ENCODE measurements at regions not wholly inside any gene's neighbourhood (a gene's known extent, or its start where the extent isn't known, plus 50 kb on each side); places are given as distances from the start of the nearest gene placed in this dataset.
"Not testable (repeated sequence)": the region's sequence is repeated elsewhere in the genome, so short reads cannot be mapped to it uniquely, and the experiment has no call there.

DNA sequence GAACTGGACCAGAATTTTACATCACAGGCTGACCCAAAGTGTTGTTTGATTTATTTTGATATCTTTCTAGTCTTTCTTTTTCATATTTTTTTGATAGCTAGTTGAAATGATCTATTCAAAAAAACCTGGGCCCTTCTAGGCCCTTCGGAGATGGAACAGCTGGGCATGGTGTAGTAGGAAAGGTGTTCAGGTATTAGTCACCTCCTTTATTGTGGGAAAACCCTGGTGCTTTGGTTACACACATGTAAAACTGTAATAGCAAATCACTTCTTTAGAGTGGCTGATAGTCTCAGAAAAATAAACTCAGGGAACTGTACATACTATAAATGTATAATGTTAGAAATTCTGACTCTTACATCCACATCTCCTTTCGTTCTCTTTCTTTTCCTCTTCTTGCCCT is 234.5 kb downstream of the PLA2G4A start:
- Histone ChIP-seq H3K4me3 (no peak overlapping the region), H3K4me1 (no peaks in the 10 kb centered on the region), H3K27ac (no peak overlapping the region), H3K27me3 (no peaks in the 10 kb centered on the region), H3K9me3 (no peaks in the 10 kb centered on the region), H3K36me3 (no peaks in the 10 kb centered on the region)
- DNase-seq: no peak
- no peak for TF ChIP-seq POLR2A (IDR thresholded peaks at IDR 0.05)
- TF ChIP-seq, protein P1, sequence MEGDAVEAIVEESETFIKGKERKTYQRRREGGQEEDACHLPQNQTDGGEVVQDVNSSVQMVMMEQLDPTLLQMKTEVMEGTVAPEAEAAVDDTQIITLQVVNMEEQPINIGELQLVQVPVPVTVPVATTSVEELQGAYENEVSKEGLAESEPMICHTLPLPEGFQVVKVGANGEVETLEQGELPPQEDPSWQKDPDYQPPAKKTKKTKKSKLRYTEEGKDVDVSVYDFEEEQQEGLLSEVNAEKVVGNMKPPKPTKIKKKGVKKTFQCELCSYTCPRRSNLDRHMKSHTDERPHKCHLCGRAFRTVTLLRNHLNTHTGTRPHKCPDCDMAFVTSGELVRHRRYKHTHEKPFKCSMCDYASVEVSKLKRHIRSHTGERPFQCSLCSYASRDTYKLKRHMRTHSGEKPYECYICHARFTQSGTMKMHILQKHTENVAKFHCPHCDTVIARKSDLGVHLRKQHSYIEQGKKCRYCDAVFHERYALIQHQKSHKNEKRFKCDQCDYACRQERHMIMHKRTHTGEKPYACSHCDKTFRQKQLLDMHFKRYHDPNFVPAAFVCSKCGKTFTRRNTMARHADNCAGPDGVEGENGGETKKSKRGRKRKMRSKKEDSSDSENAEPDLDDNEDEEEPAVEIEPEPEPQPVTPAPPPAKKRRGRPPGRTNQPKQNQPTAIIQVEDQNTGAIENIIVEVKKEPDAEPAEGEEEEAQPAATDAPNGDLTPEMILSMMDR (IDR thresholded peaks at IDR 0.05): no peak
- 53 to 73% methylated on average over 2 of the region's 2 CpGs for WGBS, 2 donors
- intact Hi-C loops (cut with DNase I): no loop called here

DNA sequence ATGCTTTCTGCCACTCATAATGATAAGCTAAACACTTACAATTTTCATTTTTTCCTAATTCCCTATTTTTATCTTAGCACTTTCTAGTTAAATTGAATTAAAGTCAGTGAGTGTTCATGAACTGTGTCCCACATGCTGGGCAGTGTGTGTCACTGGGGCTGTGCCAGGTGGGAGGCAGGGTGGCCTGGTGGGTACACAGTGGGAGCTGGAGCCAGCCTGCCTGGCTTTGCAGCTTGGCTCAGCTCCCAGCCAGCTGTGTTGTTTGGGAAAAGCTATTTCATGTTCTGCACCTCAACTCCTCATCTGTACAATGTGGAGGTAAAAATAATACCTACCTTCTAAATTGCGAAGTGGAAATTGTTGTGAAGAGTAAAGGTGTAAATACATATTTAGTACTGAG is 238.4 kb downstream of the PLA2G4A start:
- no peak for TF ChIP-seq POLR2A (IDR thresholded peaks at IDR 0.05)
- TF ChIP-seq, protein P1 (IDR thresholded peaks at IDR 0.05): no peak
- WGBS, 2 donors: 63 to 82% methylated on average over 1 of the region's 1 CpG
- Histone ChIP-seq H3K27ac (no peak overlapping the region), H3K4me1 (no peaks in the 10 kb centered on the region), H3K9me3 (no peaks in the 10 kb centered on the region), H3K4me3 (no peak overlapping the region), H3K27me3 (no peaks in the 10 kb centered on the region), H3K36me3 (no peaks in the 10 kb centered on the region)
- DNase-seq: no peak
- intact Hi-C loops (cut with DNase I): no loop called here

- Histone ChIP-seq H3K9me3 (no peaks in the 10 kb centered on the region), H3K4me1 (no peaks in the 10 kb centered on the region), H3K4me3 (no peak overlapping the region), H3K36me3 (no peaks in the 10 kb centered on the region), H3K27me3 (no peaks in the 10 kb centered on the region), H3K27ac (no peak overlapping the region)
- DNase-seq: no peak
- 41 to 61% methylated on average over 3 of the region's 3 CpGs for WGBS, 2 donors
- intact Hi-C loops (cut with DNase I): no loop called here
- no peak for TF ChIP-seq POLR2A (IDR thresholded peaks at IDR 0.05)
- TF ChIP-seq, protein P1 (IDR thresholded peaks at IDR 0.05): no peak
Measured at GRCh38 chr1:187070076-187070475, 241.3 kb downstream of the PLA2G4A start.

GRCh38 chr1:187072262-187073034 is 243.7 kb downstream of the PLA2G4A start:
- H3K27me3 ChIP-seq; H3K36me3 ChIP-seq; H3K4me1 ChIP-seq; H3K27ac ChIP-seq; H3K9me3 ChIP-seq; DNase-seq; intact Hi-C loops (cut with DNase I): not testable (repeated sequence)
- 81 to 92% methylated on average over 16 to 28 of the region's 29 CpGs for WGBS, 2 donors
- peak overlapping the region in 1 of 4 donors; percentile 16 for H3K4me3 ChIP-seq

GRCh38 chr1:187073035-187073560 is 244.3 kb downstream of the PLA2G4A start:
- H3K9me3 ChIP-seq; H3K4me1 ChIP-seq; H3K36me3 ChIP-seq; H3K27me3 ChIP-seq; H3K27ac ChIP-seq; intact Hi-C loops (cut with DNase I); DNase-seq: not testable (repeated sequence)
- 77 to 78% methylated on average over 6 to 7 of the region's 13 CpGs for WGBS, 2 donors
- H3K4me3 ChIP-seq: peak overlapping the region in 1 of 4 donors; percentile 16

DNA sequence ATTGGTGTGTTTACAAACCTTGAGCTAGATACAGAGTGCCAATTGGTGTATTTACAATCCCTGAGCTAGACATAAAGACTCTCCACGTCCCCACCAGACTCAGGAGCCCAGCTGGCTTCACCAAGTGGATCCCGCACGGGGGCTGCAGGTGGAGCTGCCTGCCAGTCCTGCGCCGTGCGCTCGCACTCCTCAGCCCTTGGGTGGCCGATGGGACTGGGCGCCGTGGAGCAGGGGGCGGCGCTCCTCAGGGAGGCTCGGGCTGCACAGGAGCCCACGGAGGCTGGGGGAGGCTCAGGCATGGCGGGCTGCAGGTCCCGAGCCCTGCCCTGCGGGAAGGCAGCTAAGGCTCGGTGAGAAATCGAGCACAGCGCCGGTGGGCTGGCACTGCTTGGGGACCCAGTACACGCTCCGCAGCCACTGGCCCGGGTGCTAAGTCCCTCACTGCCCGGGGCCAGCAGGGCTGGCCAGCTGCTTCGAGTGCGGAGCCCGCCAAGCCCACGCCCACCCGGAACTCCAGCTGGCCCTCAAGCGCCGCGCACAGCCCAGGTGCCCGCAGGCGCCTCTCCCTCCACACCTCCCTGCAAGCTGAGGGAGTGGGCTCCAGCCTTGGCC is 245.0 kb downstream of the PLA2G4A start:
- H3K4me1 ChIP-seq; intact Hi-C loops (cut with DNase I); H3K9me3 ChIP-seq; H3K4me3 ChIP-seq; H3K27me3 ChIP-seq; H3K27ac ChIP-seq; H3K36me3 ChIP-seq; DNase-seq: not testable (repeated sequence)
- 40 to 90% methylated on average over 1 to 12 of the region's 35 CpGs for WGBS, 2 donors

Measured in esophagus squamous epithelium (tissue), 5 donors.